Thyroid gland (tissue), 4 donors: ENCODE measurements at regions not wholly inside any gene's neighbourhood (a gene's known extent, or its start where the extent isn't known, plus 50 kb on each side); places are given as distances from the start of the nearest gene placed in this dataset.

Source experiments
- DNase-seq, 2 donors: peaks; one replicate each; pipeline ENCODE4 v3.0.0-alpha.2; 2019
- H3K27ac ChIP-seq, 3 donors: fragments of 200-600 bp; sonication (generic); 1 replicate in 2 of 3; 2 replicates in 1 of 3; pipeline ENCODE4 v1.5.1; 2016 to 2019; ENCODE audit warnings: mild to moderate bottlenecking in 1 of 3, moderate library complexity in 1 of 3
- H3K27me3 ChIP-seq: fragments of 200-600 bp; sonication (generic); one replicate; pipeline ENCODE4 v1.5.1; 2019
- H3K36me3 ChIP-seq, 2 donors: fragments of 200-600 bp; sonication (generic); one replicate each; pipeline ENCODE4 v1.5.1; 2016 to 2019
- H3K4me1 ChIP-seq, 2 donors: fragments of 200-600 bp; sonication (generic); one replicate each; pipeline ENCODE4 v1.5.1; 2017 to 2019
- H3K4me3 ChIP-seq, 3 donors: fragments of 200-600 bp; sonication (generic); replicated peaks in 1 of 3; 1 replicate in 2 of 3; 2 replicates in 1 of 3; pipeline ENCODE4 v1.5.1; 2016; ENCODE audit warnings: mild to moderate bottlenecking in 1 of 3
- H3K9me3 ChIP-seq: fragments of 200-600 bp; sonication (generic); one replicate; pipeline ENCODE4 v1.5.1; 2017
- POLR2A ChIP-seq, 2 donors: fragments of 450-650 bp; IDR thresholded peaks; one replicate each; pipeline ENCODE4 v1.6.1; 2017; ENCODE audit warnings: antibody characterized with exemption in 2 of 2, mild to moderate bottlenecking in 2 of 2, moderate library complexity in 1 of 2
- WGBS, 2 donors: methylation state at CpG; one replicate each; pipeline ENCODE4 v1.1.5; 2017; 5-methylcytosine and 5-hydroxymethylcytosine counted together
- intact Hi-C: fragments of 100-400 bp; cut with DNase I; formaldehyde crosslinking; loops from one replicate; pipeline ENCODE4 v1.15.1; 2023
- TF ChIP-seq, protein P1 (sequence below), 6 experiments: fragments of 200-600 bp in 3 of 6; fragments of 450-650 bp in 3 of 6; sonication (generic) in 3 of 6; IDR thresholded peaks; one replicate each; pipeline ENCODE4 v1.5.1; 2016 to 2019; ENCODE audit warnings: antibody characterized with exemption in 6 of 6, mild to moderate bottlenecking in 2 of 6, inconsistent platforms in 1 of 6, moderate library complexity in 1 of 6

GRCh38 chr3:160081958-160082533 is 93.4 kb downstream of the IL12A start:
- WGBS, 2 donors, result 96 to 98% methylated on average over 2 of the region's 2 CpGs

GRCh38 chr3:160084998-160085397 is 96.4 kb downstream of the IL12A start:
- intact Hi-C loops, result no loop called here
- no peaks in the 10 kb centered on the region for H3K36me3 ChIP-seq
- no peak for DNase-seq
- H3K4me3 ChIP-seq, result no peak overlapping the region
- no peak for TF ChIP-seq POLR2A (IDR thresholded peaks at IDR 0.05)
- TF ChIP-seq, protein P1, sequence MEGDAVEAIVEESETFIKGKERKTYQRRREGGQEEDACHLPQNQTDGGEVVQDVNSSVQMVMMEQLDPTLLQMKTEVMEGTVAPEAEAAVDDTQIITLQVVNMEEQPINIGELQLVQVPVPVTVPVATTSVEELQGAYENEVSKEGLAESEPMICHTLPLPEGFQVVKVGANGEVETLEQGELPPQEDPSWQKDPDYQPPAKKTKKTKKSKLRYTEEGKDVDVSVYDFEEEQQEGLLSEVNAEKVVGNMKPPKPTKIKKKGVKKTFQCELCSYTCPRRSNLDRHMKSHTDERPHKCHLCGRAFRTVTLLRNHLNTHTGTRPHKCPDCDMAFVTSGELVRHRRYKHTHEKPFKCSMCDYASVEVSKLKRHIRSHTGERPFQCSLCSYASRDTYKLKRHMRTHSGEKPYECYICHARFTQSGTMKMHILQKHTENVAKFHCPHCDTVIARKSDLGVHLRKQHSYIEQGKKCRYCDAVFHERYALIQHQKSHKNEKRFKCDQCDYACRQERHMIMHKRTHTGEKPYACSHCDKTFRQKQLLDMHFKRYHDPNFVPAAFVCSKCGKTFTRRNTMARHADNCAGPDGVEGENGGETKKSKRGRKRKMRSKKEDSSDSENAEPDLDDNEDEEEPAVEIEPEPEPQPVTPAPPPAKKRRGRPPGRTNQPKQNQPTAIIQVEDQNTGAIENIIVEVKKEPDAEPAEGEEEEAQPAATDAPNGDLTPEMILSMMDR (IDR thresholded peaks at IDR 0.05), result no peak
- H3K27me3 ChIP-seq, result no peaks in the 10 kb centered on the region
- H3K4me1 ChIP-seq, result no peaks in the 10 kb centered on the region
- H3K27ac ChIP-seq, result no peak overlapping the region
- H3K9me3 ChIP-seq, result no peaks in the 10 kb centered on the region
- WGBS, 2 donors, result 68 to 93% methylated on average over 1 of the region's 1 CpG

More at GRCh38 chr3:160081958-160082533, 93.4 kb downstream of the IL12A start:
- no peaks in the 10 kb centered on the region for H3K27me3 ChIP-seq
- H3K9me3 ChIP-seq, result no peaks in the 10 kb centered on the region
- no peak for TF ChIP-seq POLR2A (IDR thresholded peaks at IDR 0.05)
- TF ChIP-seq, protein P1 (IDR thresholded peaks at IDR 0.05), result no peak
- intact Hi-C loops, result no loop called here
- no peak for DNase-seq
- no peak overlapping the region for H3K27ac ChIP-seq
- no peak overlapping the region for H3K4me3 ChIP-seq
- no peaks in the 10 kb centered on the region for H3K36me3 ChIP-seq
- no peaks in the 10 kb centered on the region for H3K4me1 ChIP-seq

DNA sequence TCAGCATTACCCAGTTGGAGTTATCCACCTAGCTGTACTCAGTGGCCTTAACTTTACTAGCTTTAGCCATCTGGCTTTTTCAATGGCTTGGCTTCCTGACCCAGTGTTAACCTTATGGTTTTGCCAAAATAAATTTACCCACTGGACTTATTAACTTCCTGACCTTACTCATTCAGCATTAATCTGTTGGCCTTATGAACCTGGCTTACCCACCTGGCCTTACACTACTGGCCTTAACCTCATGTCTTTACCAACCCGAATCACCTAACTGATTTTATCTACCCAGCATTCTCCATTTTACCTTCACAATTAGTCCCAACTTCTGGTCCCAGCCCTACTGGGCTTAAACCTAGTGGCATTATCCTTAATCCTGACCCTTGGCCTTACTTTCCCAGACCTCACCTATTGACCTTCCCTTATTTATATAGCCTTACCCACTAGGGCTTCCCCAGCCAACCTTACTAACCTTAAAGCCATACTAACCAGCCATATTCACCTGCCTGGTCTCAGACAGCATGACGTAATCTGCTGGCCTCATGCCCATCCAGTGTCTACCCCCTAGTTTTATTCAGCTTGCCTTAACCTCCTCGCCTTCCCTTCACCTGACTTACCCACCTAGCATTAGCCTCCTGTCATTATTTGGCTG is 100.0 kb downstream of the IL12A start:
- Histone ChIP-seq H3K27ac (no peak overlapping the region), H3K27me3 (no peaks in the 10 kb centered on the region), H3K9me3 (no peaks in the 10 kb centered on the region), H3K4me3 (no peak overlapping the region), H3K36me3 (no peaks in the 10 kb centered on the region), H3K4me1 (no peaks in the 10 kb centered on the region)
- no peak for DNase-seq
- intact Hi-C loops, result no loop called here
- TF ChIP-seq, protein P1 (IDR thresholded peaks at IDR 0.05), result no peak
- TF ChIP-seq POLR2A (IDR thresholded peaks at IDR 0.05), result no peak
- 93 to 96% methylated on average over 3 of the region's 3 CpGs for WGBS, 2 donors

- Histone ChIP-seq H3K4me1 (no peaks in the 10 kb centered on the region), H3K4me3 (no peak overlapping the region), H3K27me3 (no peaks in the 10 kb centered on the region), H3K27ac (no peak overlapping the region), H3K9me3 (no peaks in the 10 kb centered on the region), H3K36me3 (no peaks in the 10 kb centered on the region)
- no peak for DNase-seq
- intact Hi-C loops, result no loop called here
- no peak for TF ChIP-seq POLR2A (IDR thresholded peaks at IDR 0.05)
- TF ChIP-seq, protein P1 (IDR thresholded peaks at IDR 0.05), result no peak
- 84 to 90% methylated on average over 4 of the region's 4 CpGs for WGBS, 2 donors
Measured at GRCh38 chr3:160090653-160091052, 102.0 kb downstream of the IL12A start.

DNA sequence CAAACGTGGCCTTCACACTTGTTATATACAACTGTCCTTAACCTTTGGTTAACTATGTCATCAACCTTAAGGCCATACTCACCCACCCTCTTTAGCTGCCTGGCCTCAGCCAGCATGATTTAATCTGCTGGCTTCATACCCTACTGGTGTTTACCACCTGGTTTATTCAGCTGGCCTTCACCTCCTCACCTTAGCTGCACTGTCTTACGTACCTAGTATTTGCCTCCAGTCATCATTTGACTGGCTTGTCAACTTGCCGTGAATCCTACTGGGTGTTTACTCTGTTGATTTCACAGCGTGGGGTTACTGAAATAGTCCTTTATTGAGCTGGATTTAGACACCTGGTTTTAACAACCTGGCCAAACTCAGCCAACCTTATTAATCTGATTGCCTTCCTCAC is 102.8 kb downstream of the IL12A start:
- H3K9me3 ChIP-seq, result no peaks in the 10 kb centered on the region
- no peaks in the 10 kb centered on the region for H3K27me3 ChIP-seq
- DNase-seq, result no peak
- no peak overlapping the region for H3K4me3 ChIP-seq
- TF ChIP-seq POLR2A (IDR thresholded peaks at IDR 0.05), result no peak
- TF ChIP-seq, protein P1 (IDR thresholded peaks at IDR 0.05), result no peak
- H3K27ac ChIP-seq, result no peak overlapping the region
- 94 to 96% methylated on average over 4 of the region's 4 CpGs for WGBS, 2 donors
- H3K36me3 ChIP-seq, result no peaks in the 10 kb centered on the region
- intact Hi-C loops, result no loop called here
- no peaks in the 10 kb centered on the region for H3K4me1 ChIP-seq
